Right lobe of liver (tissue), 6 donors: ENCODE measurements at regions not wholly inside any gene's neighbourhood (a gene's known extent, or its start where the extent isn't known, plus 50 kb on each side); places are given as distances from the start of the nearest gene placed in this dataset.

Experiments
- ATAC-seq, 4 donors: fragments of 200-7000 bp; cut with Tn5 transposase; one replicate each; pipeline ENCODE4 v1.9.1; 2020; ENCODE audit warnings: mild to moderate bottlenecking in 4 of 4, moderate library complexity in 4 of 4
- DNase-seq, 3 donors: peaks; one replicate each; pipeline ENCODE4 v3.0.0-alpha.2; 2020
- H3K27ac ChIP-seq, 3 donors: fragments of 200-600 bp; one replicate each; pipeline ENCODE4 v1.8.0; 2022
- H3K27me3 ChIP-seq, 2 donors: fragments of 200-600 bp; one replicate each; pipeline ENCODE4 v1.8.0; 2022
- H3K36me3 ChIP-seq, 4 donors: fragments of 200-600 bp; sonication (generic) in 1 of 4; one replicate each; pipeline versions ENCODE4 v1.5.1 to v1.8.0; 2017 to 2022; ENCODE audit warnings: control low read depth in 1 of 4
- H3K4me1 ChIP-seq, 4 donors: fragments of 200-600 bp; sonication (generic) in 1 of 4; one replicate each; pipeline versions ENCODE4 v1.5.1 to v1.8.0; 2017 to 2022; ENCODE audit warnings: control low read depth in 1 of 4
- H3K4me3 ChIP-seq, 3 donors: fragments of 200-600 bp; one replicate each; pipeline ENCODE4 v1.8.0; 2022
- H3K9me3 ChIP-seq, 4 donors: fragments of 200-600 bp; sonication (generic) in 1 of 4; one replicate each; pipeline versions ENCODE4 v1.5.1 to v1.8.0; 2017 to 2022; ENCODE audit warnings: control low read depth in 1 of 4
- POLR2A ChIP-seq: fragments of 450-650 bp; IDR thresholded peaks from one replicate; pipeline ENCODE4 v1.6.1; 2017; ENCODE audit warnings: antibody characterized with exemption, mild to moderate bottlenecking
- WGBS: methylation state at CpG from one replicate; pipeline ENCODE4 v1.1.6; 2018; ENCODE audit warnings: low coverage, low lambda C conversion rate; ENCODE audit not compliant: insufficient coverage; ENCODE audit errors: missing lambda C conversion rate; 5-methylcytosine and 5-hydroxymethylcytosine counted together
- intact Hi-C, 2 donors: fragments of 100-400 bp; cut with DNase I; formaldehyde crosslinking; loops; one replicate each; pipeline versions ENCODE4 v1.11.2 to v1.14.1; 2022
- TF ChIP-seq, protein P1 (sequence below), 4 donors: fragments of 200-600 bp in 3 of 4; fragments of 450-650 bp in 1 of 4; IDR thresholded peaks; one replicate each; pipeline versions ENCODE4 v1.5.1 to v1.8.0; 2016 to 2022; ENCODE audit warnings: antibody characterized with exemption in 4 of 4, mild to moderate bottlenecking in 2 of 4
- donor health status: DM: no; HTN: yes; CAD: no.
- donor health status: DM: no; HTN: no; CAD: no.
- donor health status: DM: no; HTN: no; CAD: no.
- donor health status: DM: no; HTN: yes; CAD: no.
- donor health status: DM: no; HTN: yes; CAD: no.

DNA sequence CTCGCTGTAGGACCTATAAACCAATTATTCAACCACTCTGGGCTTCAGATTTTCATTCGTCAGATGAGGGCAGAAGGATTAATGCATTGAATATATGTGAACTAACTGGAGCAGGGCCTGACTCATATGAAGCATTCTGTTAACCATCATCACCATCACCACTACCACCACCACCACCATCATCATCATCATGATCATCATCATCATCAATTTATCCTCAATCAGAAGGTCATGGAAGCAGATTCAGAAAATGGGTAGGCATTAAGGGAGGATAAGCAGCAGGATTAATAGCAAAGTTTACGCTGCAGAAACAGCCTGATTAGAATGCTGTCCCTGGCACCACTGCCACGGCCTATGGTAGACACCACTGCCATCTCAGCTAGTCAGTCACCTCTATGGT lies 407.5 kb upstream of the THBS1 start:
- H3K27me3 ChIP-seq, result no peaks in the 10 kb centered on the region
- no peak overlapping the region for H3K4me3 ChIP-seq
- no peak for ATAC-seq
- intact Hi-C loops, result no loop called here
- DNase-seq, result no peak
- WGBS, result 96% methylated on average over 4 of the region's 4 CpGs
- no peak overlapping the region for H3K27ac ChIP-seq
- H3K4me1 ChIP-seq, result no peaks in the 10 kb centered on the region
- H3K36me3 ChIP-seq, result no peaks in the 10 kb centered on the region
- H3K9me3 ChIP-seq, result no peaks in the 10 kb centered on the region
- TF ChIP-seq, protein P1, sequence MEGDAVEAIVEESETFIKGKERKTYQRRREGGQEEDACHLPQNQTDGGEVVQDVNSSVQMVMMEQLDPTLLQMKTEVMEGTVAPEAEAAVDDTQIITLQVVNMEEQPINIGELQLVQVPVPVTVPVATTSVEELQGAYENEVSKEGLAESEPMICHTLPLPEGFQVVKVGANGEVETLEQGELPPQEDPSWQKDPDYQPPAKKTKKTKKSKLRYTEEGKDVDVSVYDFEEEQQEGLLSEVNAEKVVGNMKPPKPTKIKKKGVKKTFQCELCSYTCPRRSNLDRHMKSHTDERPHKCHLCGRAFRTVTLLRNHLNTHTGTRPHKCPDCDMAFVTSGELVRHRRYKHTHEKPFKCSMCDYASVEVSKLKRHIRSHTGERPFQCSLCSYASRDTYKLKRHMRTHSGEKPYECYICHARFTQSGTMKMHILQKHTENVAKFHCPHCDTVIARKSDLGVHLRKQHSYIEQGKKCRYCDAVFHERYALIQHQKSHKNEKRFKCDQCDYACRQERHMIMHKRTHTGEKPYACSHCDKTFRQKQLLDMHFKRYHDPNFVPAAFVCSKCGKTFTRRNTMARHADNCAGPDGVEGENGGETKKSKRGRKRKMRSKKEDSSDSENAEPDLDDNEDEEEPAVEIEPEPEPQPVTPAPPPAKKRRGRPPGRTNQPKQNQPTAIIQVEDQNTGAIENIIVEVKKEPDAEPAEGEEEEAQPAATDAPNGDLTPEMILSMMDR (IDR thresholded peaks at IDR 0.05), result no peak
- TF ChIP-seq POLR2A, result no peak

DNA sequence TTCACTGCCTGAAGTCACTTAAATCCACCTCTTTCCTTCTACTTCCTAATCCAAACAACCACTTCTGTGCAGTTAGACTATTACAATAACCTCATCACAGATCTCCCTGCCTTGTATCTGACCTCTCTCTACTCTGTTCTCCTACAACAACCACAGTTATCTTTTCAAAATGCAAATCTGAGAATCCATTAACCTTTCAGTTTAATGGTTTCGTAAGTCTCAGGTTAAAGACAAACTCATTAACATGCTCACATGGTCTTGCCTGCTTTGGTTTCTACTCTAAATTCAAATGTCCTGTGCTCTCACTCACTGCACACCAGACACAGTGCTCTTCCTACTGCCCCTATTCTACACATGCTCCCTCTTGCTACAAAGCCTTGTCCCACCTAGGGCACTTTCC lies 406.5 kb upstream of the THBS1 start:
- intact Hi-C loops, result no loop called here
- no peaks in the 10 kb centered on the region for H3K9me3 ChIP-seq
- no peak overlapping the region for H3K27ac ChIP-seq
- H3K4me1 ChIP-seq, result no peaks in the 10 kb centered on the region
- H3K27me3 ChIP-seq, result no peaks in the 10 kb centered on the region
- no peaks in the 10 kb centered on the region for H3K36me3 ChIP-seq
- H3K4me3 ChIP-seq, result no peak overlapping the region
- ATAC-seq, result no peak
- no peak for TF ChIP-seq POLR2A
- TF ChIP-seq, protein P1 (IDR thresholded peaks at IDR 0.05), result no peak
- DNase-seq, result no peak
- WGBS, result 56% methylated on average over 1 of the region's 1 CpG

DNA sequence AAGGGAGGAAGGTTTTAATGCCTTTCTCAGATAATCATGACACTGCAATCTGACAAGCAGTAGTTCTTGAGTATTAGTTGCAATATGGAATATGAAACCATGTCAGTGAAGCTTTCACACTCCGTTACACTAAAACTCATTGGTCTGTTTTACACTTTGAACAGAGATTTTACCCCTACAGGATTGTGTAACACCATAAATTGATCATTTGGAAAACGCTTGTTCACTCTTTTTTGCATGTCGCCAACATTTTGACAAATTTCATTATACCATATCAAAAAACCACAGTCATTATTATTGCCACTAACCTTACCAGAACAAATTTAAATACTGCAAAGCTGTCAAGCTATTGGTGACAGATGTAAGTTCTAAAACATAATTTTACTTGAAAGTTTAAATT lies 404.8 kb upstream of the THBS1 start:
- intact Hi-C loops, result no loop called here
- H3K27ac ChIP-seq, result no peak overlapping the region
- H3K4me1 ChIP-seq, result no peaks in the 10 kb centered on the region
- peak in 2 of 4 donors; percentile 12 to 43 for ATAC-seq
- no peak overlapping the region for H3K4me3 ChIP-seq
- DNase-seq, result no peak
- H3K9me3 ChIP-seq, result no peaks in the 10 kb centered on the region
- 26% methylated on average over 3 of the region's 3 CpGs for WGBS
- H3K36me3 ChIP-seq, result no peaks in the 10 kb centered on the region
- TF ChIP-seq POLR2A, result no peak
- TF ChIP-seq, protein P1 (IDR thresholded peaks at IDR 0.05), result no peak
- H3K27me3 ChIP-seq, result no peaks in the 10 kb centered on the region

DNA sequence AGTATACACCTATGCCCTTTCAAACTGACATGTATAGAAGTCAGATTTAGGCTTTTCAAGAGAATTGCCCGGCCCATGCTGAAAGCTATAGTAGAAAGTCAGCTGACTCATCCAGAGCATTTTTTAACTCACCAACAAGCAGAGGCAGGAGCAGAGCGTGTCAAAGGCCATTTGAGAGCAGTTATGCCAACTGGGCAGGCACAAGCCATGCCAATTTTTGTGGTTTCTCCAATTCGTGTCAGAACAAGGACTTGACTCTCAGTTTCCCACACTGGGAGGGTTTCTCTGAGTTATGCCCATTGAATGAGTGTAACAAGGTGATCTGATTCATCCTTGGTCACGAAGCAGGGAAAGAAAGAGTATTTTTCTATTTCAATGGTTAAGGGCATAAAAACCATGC lies 403.3 kb upstream of the THBS1 start:
- no peaks in the 10 kb centered on the region for H3K27me3 ChIP-seq
- intact Hi-C loops, result no loop called here
- TF ChIP-seq, protein P1 (IDR thresholded peaks at IDR 0.05), result no peak
- TF ChIP-seq POLR2A, result no peak
- no peaks in the 10 kb centered on the region for H3K4me1 ChIP-seq
- ATAC-seq, result peak in 2 of 4 donors; percentile 30 to 53
- H3K4me3 ChIP-seq, result no peak overlapping the region
- no peak for DNase-seq
- no peak overlapping the region for H3K27ac ChIP-seq
- H3K36me3 ChIP-seq, result no peaks in the 10 kb centered on the region
- no peaks in the 10 kb centered on the region for H3K9me3 ChIP-seq
- WGBS, result 67% methylated on average over 4 of the region's 4 CpGs

DNA sequence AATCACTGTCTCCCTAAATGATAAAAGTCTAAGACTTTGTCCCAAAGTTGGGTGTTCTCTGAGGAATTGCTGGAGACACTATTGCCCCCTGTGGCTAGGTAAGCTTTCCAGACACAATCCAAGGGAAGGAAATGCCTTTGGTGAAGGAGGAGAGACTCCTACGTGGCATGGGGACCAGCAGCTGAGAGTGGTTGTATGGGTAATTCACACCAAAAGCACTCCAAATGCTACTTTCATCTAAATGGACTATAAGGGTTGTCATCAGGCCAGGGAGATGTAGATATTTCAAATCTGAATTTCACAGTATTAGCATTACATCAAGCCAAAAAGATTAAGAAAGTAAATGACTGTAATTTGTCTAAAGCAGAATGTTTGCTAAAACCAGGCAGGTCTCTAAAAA lies 400.8 kb upstream of the THBS1 start:
- TF ChIP-seq, protein P1 (IDR thresholded peaks at IDR 0.05), result no peak
- no peak for TF ChIP-seq POLR2A
- Histone ChIP-seq H3K9me3 (no peaks in the 10 kb centered on the region), H3K36me3 (no peaks in the 10 kb centered on the region), H3K4me1 (no peaks in the 10 kb centered on the region), H3K27me3 (no peaks in the 10 kb centered on the region), H3K4me3 (no peak overlapping the region), H3K27ac (no peak overlapping the region)
- DNase-seq (no peak), ATAC-seq (no peak)
- WGBS, result 62% methylated on average over 1 of the region's 1 CpG
- intact Hi-C loops, result no loop called here
